A549 (cell line): ENCODE measurements at regions not wholly inside any gene's neighbourhood (a gene's known extent, or its start where the extent isn't known, plus 50 kb on each side); places are given as distances from the start of the nearest gene placed in this dataset.
A peak's percentile ranks its signal among the peaks of the same experiment; 100 is the strongest.

Source experiments
- ATAC-seq, 2 experiments: fragments of 200-7000 bp in 1 of 2; fragments of >200 bp in 1 of 2; cut with Nextera tagmentation in 1 of 2; cut with Tn5 transposase in 1 of 2; 3 replicates each; pipeline versions ENCODE4 v1.8.0 to v1.9.1; 2018 to 2020; ENCODE audit warnings: mild to moderate bottlenecking in 1 of 2, moderate library complexity in 1 of 2
- CTCF ChIA-PET: fragments of 300-600 bp; sonication (Branson Sonifier 250); formaldehyde crosslinking; extraction: SDS; loops from one replicate; lab custom pipeline; 2021; ENCODE audit warnings: antibody characterized with exemption, inconsistent platforms; lab: Yijun Ruan, JAX
- POLR2A ChIA-PET: fragments of 350-600 bp; formaldehyde crosslinking; extraction: SDS; loops from one replicate; lab custom pipeline; 2021; ENCODE audit warnings: antibody characterized with exemption, inconsistent platforms; lab: Yijun Ruan, JAX
- DNase-seq, 2 experiments: peaks; one replicate each; pipeline versions ENCODE4 v3.0.0 to v3.0.0-alpha.2; 2011 to 2016; ENCODE audit warnings: low read depth in 1 of 2, low spot score in 1 of 2
- FAIRE-seq: peaks from 2 replicates; lab custom pipeline; 2011; peaks lifted over from hg19 to GRCh38; lab: Jason Lieb, UNC
- H3K27ac ChIP-seq, 2 experiments: fragments of >200 bp; sonication (Bioruptor Twin); formaldehyde crosslinking; 3 replicates each; pipeline ENCODE4 v1.5.1; 2016 to 2017
- H3K4me1 ChIP-seq: fragments of >200 bp; sonication (Bioruptor Twin); formaldehyde crosslinking; 3 replicates; pipeline ENCODE4 v1.6.1; 2016
- H3K4me2 ChIP-seq: fragments of >200 bp; sonication (Bioruptor Twin); formaldehyde crosslinking; 3 replicates; pipeline ENCODE4 v1.6.1; 2016
- H3K4me3 ChIP-seq: fragments of >200 bp; sonication (Bioruptor Twin); formaldehyde crosslinking; 3 replicates; pipeline ENCODE4 v1.5.1; 2016
- H3K9me3 ChIP-seq: fragments of >200 bp; sonication (Bioruptor Twin); formaldehyde crosslinking; 3 replicates; pipeline ENCODE4 v1.6.1; 2016
- CBX8 ChIP-seq: fragments of 200-600 bp; sonication (generic); IDR thresholded peaks from 2 replicates; pipeline ENCODE4 v1.6.1; 2016
- CEBPB ChIP-seq, 2 experiments: fragments of >200 bp in 1 of 2; sonication (Bioruptor Twin) in 1 of 2; formaldehyde crosslinking in 1 of 2; IDR thresholded peaks; 2 replicates each; pipeline ENCODE4 v1.6.1; 2012 to 2016
- EHF ChIP-seq: fragments of 250-450 bp; sonication (Bioruptor Pico); IDR thresholded peaks from 2 replicates; pipeline ENCODE4 v1.5.0; 2020; ENCODE audit warnings: mild to moderate bottlenecking
- FOSB ChIP-seq: fragments of 250-450 bp; sonication (Bioruptor Pico); IDR thresholded peaks from 2 replicates; pipeline ENCODE4 v1.5.0; 2020; ENCODE audit warnings: mild to moderate bottlenecking, moderate library complexity
- FOSL2 ChIP-seq, 2 experiments: fragments of 450-650 bp in 1 of 2; fragments of >200 bp in 1 of 2; sonication (Bioruptor Twin) in 1 of 2; formaldehyde crosslinking; IDR thresholded peaks; 2 replicates each; pipeline versions ENCODE4 v1.5.0 to v1.6.1; 2016 to 2020; ENCODE audit warnings: mild to moderate bottlenecking in 1 of 2, moderate library complexity in 1 of 2
- GATA3 ChIP-seq: IDR thresholded peaks from 2 replicates; pipeline ENCODE4 v1.6.1; 2012; ENCODE audit warnings: borderline replicate concordance
- HOXB13 ChIP-seq: fragments of 250-450 bp; sonication (Bioruptor Pico); IDR thresholded peaks from 2 replicates; pipeline ENCODE4 v1.5.0; 2020; ENCODE audit warnings: low read depth, mild to moderate bottlenecking, moderate library complexity
- HOXB5 ChIP-seq: fragments of 250-450 bp; sonication (Bioruptor Pico); IDR thresholded peaks from 2 replicates; pipeline ENCODE4 v1.5.0; 2020; ENCODE audit warnings: mild to moderate bottlenecking, moderate library complexity
- MAFK ChIP-seq: fragments of 450-650 bp; IDR thresholded peaks from 2 replicates; pipeline ENCODE4 v1.6.1; 2014; ENCODE audit not compliant: partially characterized antibody
- NFE2L2 ChIP-seq: fragments of 150-350 bp; conservative IDR thresholded peaks from 2 replicates; pipeline ENCODE4 v1.6.1; 2014; ENCODE audit warnings: low read length
- NR3C1 ChIP-seq: fragments of >200 bp; sonication (Bioruptor Twin); formaldehyde crosslinking; IDR thresholded peaks from 3 replicates; pipeline ENCODE4 v1.6.1; 2017
- POLR2A ChIP-seq: IDR thresholded peaks from 2 replicates; pipeline ENCODE4 v1.6.1; 2012; ENCODE audit warnings: mild to moderate bottlenecking, low read length
- POLR2AphosphoS2 ChIP-seq: conservative IDR thresholded peaks from 2 replicates; pipeline ENCODE4 v1.6.1; 2012; ENCODE audit warnings: low read length, improper control_type of control experiment, inconsistent platforms
- RCOR1 ChIP-seq: fragments of 150-350 bp; IDR thresholded peaks from 2 replicates; pipeline ENCODE4 v1.6.1; 2014; ENCODE audit warnings: antibody characterized with exemption, low read length, low read depth
- RFX5 ChIP-seq: fragments of 450-650 bp; IDR thresholded peaks from 2 replicates; pipeline ENCODE4 v1.7.1; 2014; ENCODE audit warnings: antibody characterized with exemption, mild to moderate bottlenecking, moderate library complexity
- RNF2 ChIP-seq: fragments of 200-600 bp; sonication (generic); IDR thresholded peaks from 2 replicates; pipeline ENCODE4 v1.6.1; 2016; ENCODE audit warnings: low read depth, mild to moderate bottlenecking, antibody characterized with exemption, moderate library complexity, borderline replicate concordance
- SREBF2 ChIP-seq: fragments of 450-650 bp; IDR thresholded peaks from 2 replicates; pipeline ENCODE4 v1.6.1; 2014; ENCODE audit warnings: mild to moderate bottlenecking, moderate library complexity
- ZFP36 ChIP-seq: fragments of 450-650 bp; IDR thresholded peaks from 2 replicates; pipeline ENCODE4 v1.6.1; 2014; ENCODE audit warnings: borderline replicate concordance; ENCODE audit not compliant: partially characterized antibody
- ZSCAN20 ChIP-seq: fragments of 250-450 bp; sonication (Bioruptor Pico); IDR thresholded peaks from 2 replicates; pipeline ENCODE4 v1.8.0; 2022; ENCODE audit warnings: mild to moderate bottlenecking, moderate library complexity
- WGBS: methylation state at CpG from one replicate; pipeline ENCODE4 v1.1.6; 2017; ENCODE audit errors: missing lambda C conversion rate; 5-methylcytosine and 5-hydroxymethylcytosine counted together
- TF ChIP-seq, protein P1 (sequence below): fragments of 450-650 bp; IDR thresholded peaks from 2 replicates; pipeline ENCODE4 v1.6.1; 2014; ENCODE audit warnings: antibody characterized with exemption
- TF ChIP-seq, protein P2 (sequence below): fragments of 250-450 bp; sonication (Bioruptor Pico); IDR thresholded peaks from 2 replicates; pipeline ENCODE4 v1.5.0; 2021; ENCODE audit warnings: mild to moderate bottlenecking, moderate library complexity, borderline replicate concordance

DNA sequence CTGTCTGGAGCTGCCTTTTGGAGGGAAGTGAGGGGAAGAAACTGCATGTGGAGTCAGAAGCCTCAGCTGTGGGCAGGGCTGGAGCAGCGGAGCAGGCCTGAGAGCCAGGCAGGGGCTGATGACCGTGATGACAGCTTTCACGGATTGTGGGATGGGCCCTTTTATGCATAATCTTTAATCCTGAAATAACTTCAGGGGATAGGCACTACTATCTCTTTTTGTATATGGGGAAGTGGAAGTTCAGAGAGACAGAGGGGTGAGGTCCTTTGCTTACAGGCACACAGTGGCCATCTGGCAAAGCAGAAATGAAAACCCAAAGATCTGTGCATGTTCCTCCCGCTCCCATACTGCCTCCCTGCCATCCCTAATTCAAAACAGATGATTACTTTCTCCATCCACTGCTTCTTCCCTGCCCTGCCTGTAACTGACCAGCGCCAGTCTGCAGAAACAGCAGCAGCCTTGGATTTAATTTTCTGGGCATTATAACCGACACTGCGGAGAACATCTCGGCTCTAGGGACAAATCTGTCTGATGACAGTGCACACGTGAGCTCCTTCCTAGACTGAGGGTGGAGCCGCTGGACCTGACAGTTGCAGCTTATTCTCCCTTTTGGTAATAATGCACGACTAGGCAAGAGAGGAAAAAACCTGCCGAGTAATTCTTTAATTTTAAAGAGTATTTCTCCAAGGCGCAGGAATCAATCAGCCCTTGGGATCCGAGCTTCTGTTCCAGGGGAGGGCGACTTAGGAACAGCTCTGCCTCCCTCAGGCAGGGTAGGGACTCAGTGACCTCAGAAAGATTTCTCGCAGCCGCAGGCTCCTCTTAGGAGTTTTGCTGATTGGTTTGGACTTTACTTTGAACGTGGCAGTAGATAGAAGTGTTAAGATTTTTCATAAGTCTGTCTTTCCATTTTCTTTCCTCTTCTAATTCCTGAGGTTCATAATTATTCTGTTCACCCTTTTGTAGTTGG is 95.4 kb downstream of the UTP18 start:
- 0 out of 3 replicates have a peak, but pooled peaks cover 3% of the 10 kb centered on the region for H3K9me3 ChIP-seq
- DNase-seq = no peak
- no peak overlapping the region for H3K27ac ChIP-seq
- POLR2A ChIA-PET = no interaction called here
- H3K4me3 ChIP-seq = no peak overlapping the region
- WGBS = 38% methylated on average over 18 of the region's 18 CpGs
- no peak overlapping the region for H3K4me2 ChIP-seq
- no peak for TF ChIP-seq ZFP36
- no peak for TF ChIP-seq POLR2AphosphoS2
- CTCF ChIA-PET = interaction anchor here (0.6 kb wide), 1 partner anchor 71 kb away, joined by 3 read pairs; no protein-coding TSS in a partner anchor
- FAIRE-seq = no peak
- ATAC-seq = peak; percentile 9 to 52; a peak in 3 of 6 replicates
- no peaks in the 10 kb centered on the region for H3K4me1 ChIP-seq

DNA sequence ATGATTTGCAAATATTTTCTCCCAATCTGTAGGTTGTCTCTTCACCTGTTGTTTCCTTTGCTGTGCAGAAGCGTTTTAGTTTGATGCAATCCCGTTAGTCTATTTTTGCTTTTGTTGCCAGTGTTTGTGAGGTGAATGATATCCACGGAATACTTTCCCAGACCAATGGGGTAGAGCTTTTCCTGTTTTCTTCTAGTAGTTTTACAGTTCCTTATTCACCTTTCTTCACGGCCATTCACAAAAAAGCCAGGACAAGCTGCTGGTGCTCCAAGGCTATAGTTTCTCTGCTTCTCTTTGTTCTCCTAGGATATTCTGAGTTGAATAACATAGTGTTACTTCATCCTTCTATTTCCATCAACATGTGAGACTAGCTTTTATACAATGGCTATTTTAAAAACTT is 98.7 kb downstream of the UTP18 start:
- Histone ChIP-seq H3K4me3 (no peak overlapping the region), H3K4me2 (no peak overlapping the region), H3K4me1 (no peaks in the 10 kb centered on the region), H3K9me3 (no peaks in the 10 kb centered on the region), H3K27ac (no peak overlapping the region)
- ChIA-PET POLR2A (no interaction called here), CTCF (interaction anchor here (0.8 to 2.8 kb wide), 2 partner anchors 12 to 177 kb away, joined by 4 to 21 read pairs; no protein-coding TSS in a partner anchor)
- DNase-seq (no peak), ATAC-seq (no peak), FAIRE-seq (no peak)
- TF ChIP-seq GATA3 = no peak
- TF ChIP-seq HOXB13 (CRISPR knock-in tag) = no peak
- TF ChIP-seq RCOR1 = no peak
- no peak for TF ChIP-seq RFX5
- TF ChIP-seq POLR2A = no peak
- no peak for TF ChIP-seq MAFK
- TF ChIP-seq CBX8 = no peak
- TF ChIP-seq FOSB (CRISPR knock-in tag) = no peak
- TF ChIP-seq NR3C1 = no peak
- TF ChIP-seq CEBPB (IDR thresholded peaks at IDR 0.05) = no peak
- no peak for TF ChIP-seq RNF2
- TF ChIP-seq ZSCAN20 (CRISPR knock-in tag) = no peak
- TF ChIP-seq NFE2L2 = no peak
- TF ChIP-seq, protein P1, sequence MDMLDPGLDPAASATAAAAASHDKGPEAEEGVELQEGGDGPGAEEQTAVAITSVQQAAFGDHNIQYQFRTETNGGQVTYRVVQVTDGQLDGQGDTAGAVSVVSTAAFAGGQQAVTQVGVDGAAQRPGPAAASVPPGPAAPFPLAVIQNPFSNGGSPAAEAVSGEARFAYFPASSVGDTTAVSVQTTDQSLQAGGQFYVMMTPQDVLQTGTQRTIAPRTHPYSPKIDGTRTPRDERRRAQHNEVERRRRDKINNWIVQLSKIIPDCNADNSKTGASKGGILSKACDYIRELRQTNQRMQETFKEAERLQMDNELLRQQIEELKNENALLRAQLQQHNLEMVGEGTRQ = no peak
- no peak for TF ChIP-seq SREBF2
- TF ChIP-seq, protein P2, sequence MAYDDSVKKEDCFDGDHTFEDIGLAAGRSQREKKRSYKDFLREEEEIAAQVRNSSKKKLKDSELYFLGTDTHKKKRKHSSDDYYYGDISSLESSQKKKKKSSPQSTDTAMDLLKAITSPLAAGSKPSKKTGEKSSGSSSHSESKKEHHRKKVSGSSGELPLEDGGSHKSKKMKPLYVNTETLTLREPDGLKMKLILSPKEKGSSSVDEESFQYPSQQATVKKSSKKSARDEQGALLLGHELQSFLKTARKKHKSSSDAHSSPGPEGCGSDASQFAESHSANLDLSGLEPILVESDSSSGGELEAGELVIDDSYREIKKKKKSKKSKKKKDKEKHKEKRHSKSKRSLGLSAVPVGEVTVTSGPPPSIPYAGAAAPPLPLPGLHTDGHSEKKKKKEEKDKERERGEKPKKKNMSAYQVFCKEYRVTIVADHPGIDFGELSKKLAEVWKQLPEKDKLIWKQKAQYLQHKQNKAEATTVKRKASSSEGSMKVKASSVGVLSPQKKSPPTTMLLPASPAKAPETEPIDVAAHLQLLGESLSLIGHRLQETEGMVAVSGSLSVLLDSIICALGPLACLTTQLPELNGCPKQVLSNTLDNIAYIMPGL (CRISPR knock-in tag) = no peak
- TF ChIP-seq EHF (CRISPR knock-in tag) = no peak
- no peak for TF ChIP-seq FOSL2 (IDR thresholded peaks at IDR 0.05)
- no peak for TF ChIP-seq FOSL2 (CRISPR knock-in tag; IDR thresholded peaks at IDR 0.05)
- no peak for TF ChIP-seq HOXB5 (CRISPR knock-in tag)
- 48% methylated on average over 4 of the region's 4 CpGs for WGBS
